HG03039 (cell line): ENCODE measurements at regions not wholly inside any gene's neighbourhood (a gene's known extent, or its start where the extent isn't known, plus 50 kb on each side); places are given as distances from the start of the nearest gene placed in this dataset.

ENCODE experiments used
- ATAC-seq: cut with Tn5 transposase; IDR thresholded peaks from one replicate; pipeline ENCODE4 v1.9.1; 2021; ENCODE audit warnings: mild to moderate bottlenecking, moderate library complexity; ENCODE audit not compliant: unreplicated experiment

- ATAC-seq: no peak
Observed at GRCh38 chr1:25105836-25106235, 126.5 kb downstream of the SYF2 start.

- no peak for ATAC-seq
Observed at GRCh38 chr1:25104932-25105561, 127.3 kb downstream of the SYF2 start.

- ATAC-seq: no peak
Observed at GRCh38 chr1:25103164-25103795, 129.0 kb downstream of the SYF2 start.

GRCh38 chr1:25100151-25100833 lies 132.0 kb downstream of the SYF2 start:
- no peak for ATAC-seq

- no peak for ATAC-seq
Observed at GRCh38 chr1:25099343-25099951, 132.9 kb downstream of the SYF2 start.

GRCh38 chr1:25098717-25099116 lies 133.6 kb downstream of the SYF2 start:
- ATAC-seq: no peak

- ATAC-seq: no peak
Observed at GRCh38 chr1:25096307-25097150, 135.8 kb downstream of the SYF2 start.

- no peak for ATAC-seq
Observed at GRCh38 chr1:25095635-25096200, 136.6 kb downstream of the SYF2 start.

GRCh38 chr1:25094995-25095394 lies 137.3 kb downstream of the SYF2 start:
- ATAC-seq: no peak

- no peak for ATAC-seq
Observed at GRCh38 chr1:25094229-25094628, 138.1 kb downstream of the SYF2 start.

- ATAC-seq: no peak
Observed at GRCh38 chr1:25091658-25092057, 140.6 kb downstream of the SYF2 start.

- ATAC-seq: no peak
Observed at GRCh38 chr1:25090707-25091422, 141.4 kb downstream of the SYF2 start.

- ATAC-seq: no peak
Observed at GRCh38 chr1:25089772-25090171, 142.5 kb downstream of the SYF2 start.

GRCh38 chr1:25088946-25089345 lies 143.4 kb downstream of the SYF2 start:
- ATAC-seq: no peak

GRCh38 chr1:25088180-25088701 lies 144.1 kb downstream of the SYF2 start:
- no peak for ATAC-seq

- no peak for ATAC-seq
Observed at GRCh38 chr1:25086518-25087079, 145.7 kb downstream of the SYF2 start.

GRCh38 chr1:25084407-25084806 lies 147.9 kb downstream of the SYF2 start:
- no peak for ATAC-seq

- ATAC-seq: no peak
Observed at GRCh38 chr1:25083481-25084345, 148.6 kb downstream of the SYF2 start.
